H4 (cell line): ENCODE measurements at regions not wholly inside any gene's neighbourhood (a gene's known extent, or its start where the extent isn't known, plus 50 kb on each side); places are given as distances from the start of the nearest gene placed in this dataset.
"Not testable (repeated sequence)": the region's sequence is repeated elsewhere in the genome, so short reads cannot be mapped to it uniquely, and the experiment has no call there.

Source experiments
- DNase-seq: peaks from one replicate; pipeline ENCODE4 v3.0.0-alpha.2; 2015; ENCODE audit warnings: low spot score

- DNase-seq = no peak
Measured at GRCh38 chr4:188374871-188375270, 235.6 kb downstream of the TRIML1 start.

- no peak for DNase-seq
Measured at GRCh38 chr4:188377816-188378215, 238.6 kb downstream of the TRIML1 start.

- no peak for DNase-seq
Measured at GRCh38 chr4:188383180-188383579, 243.9 kb downstream of the TRIML1 start.

GRCh38 chr4:188387179-188387791 is 248.0 kb downstream of the TRIML1 start:
- DNase-seq = peak; percentile 54

- DNase-seq = not testable (repeated sequence)
Measured at GRCh38 chr4:188391349-188391748, 252.1 kb downstream of the TRIML1 start.

GRCh38 chr4:188396037-188396436 is 256.8 kb downstream of the TRIML1 start:
- DNase-seq = no peak

GRCh38 chr4:188399834-188400233 is 260.6 kb downstream of the TRIML1 start:
- DNase-seq = no peak

GRCh38 chr4:188400451-188400850 is 261.2 kb downstream of the TRIML1 start:
- no peak for DNase-seq

- DNase-seq = peak; percentile 69
Measured at GRCh38 chr4:188403272-188403671, 264.0 kb downstream of the TRIML1 start.

GRCh38 chr4:188405071-188405835 is 266.0 kb downstream of the TRIML1 start:
- peak; percentile 38 for DNase-seq

GRCh38 chr4:188408244-188409030 is 269.2 kb downstream of the TRIML1 start:
- no peak for DNase-seq

GRCh38 chr4:188409851-188410250 is 270.6 kb downstream of the TRIML1 start:
- no peak for DNase-seq

GRCh38 chr4:188411805-188412204 is 272.6 kb downstream of the TRIML1 start:
- DNase-seq = no peak

- DNase-seq = no peak
Measured at GRCh38 chr4:188412499-188412898, 273.3 kb downstream of the TRIML1 start.

GRCh38 chr4:188414441-188414840 is 275.2 kb downstream of the TRIML1 start:
- DNase-seq = peak; percentile 73

GRCh38 chr4:188417181-188417580 is 277.9 kb downstream of the TRIML1 start:
- DNase-seq = peak; percentile 21

- no peak for DNase-seq
Measured at GRCh38 chr4:188423039-188423438, 283.8 kb downstream of the TRIML1 start.

- peak; percentile 21 for DNase-seq
Measured at GRCh38 chr4:188428935-188429334, 289.7 kb downstream of the TRIML1 start.

GRCh38 chr4:188429965-188430364 is 290.7 kb downstream of the TRIML1 start:
- no peak for DNase-seq

- DNase-seq = no peak
Measured at GRCh38 chr4:188430384-188430783, 291.1 kb downstream of the TRIML1 start.

GRCh38 chr4:188432328-188432727 is 293.1 kb downstream of the TRIML1 start:
- DNase-seq = peak; percentile 16

- no peak for DNase-seq
Measured at GRCh38 chr4:188433741-188434315, 294.6 kb downstream of the TRIML1 start.
